LNCaP clone FGC (cell line): ENCODE measurements at regions not wholly inside any gene's neighbourhood (a gene's known extent, or its start where the extent isn't known, plus 50 kb on each side); places are given as distances from the start of the nearest gene placed in this dataset.

Experiments used
- DNase-seq: peaks from one replicate; pipeline ENCODE4 v3.0.0-alpha.2; 2011; ENCODE audit warnings: low read depth
- H3K4me3 ChIP-seq: 2 replicates; pipeline ENCODE4 v1.5.1; 2011; ENCODE audit warnings: mild to moderate bottlenecking, low read depth, low read length, control low read depth
- TF ChIP-seq, protein P1 (sequence below): IDR thresholded peaks from 2 replicates; pipeline ENCODE4 v1.5.1; 2012; ENCODE audit warnings: mild to moderate bottlenecking; ENCODE audit not compliant: control insufficient read depth, insufficient read depth; ENCODE audit errors: extremely low read depth

DNA sequence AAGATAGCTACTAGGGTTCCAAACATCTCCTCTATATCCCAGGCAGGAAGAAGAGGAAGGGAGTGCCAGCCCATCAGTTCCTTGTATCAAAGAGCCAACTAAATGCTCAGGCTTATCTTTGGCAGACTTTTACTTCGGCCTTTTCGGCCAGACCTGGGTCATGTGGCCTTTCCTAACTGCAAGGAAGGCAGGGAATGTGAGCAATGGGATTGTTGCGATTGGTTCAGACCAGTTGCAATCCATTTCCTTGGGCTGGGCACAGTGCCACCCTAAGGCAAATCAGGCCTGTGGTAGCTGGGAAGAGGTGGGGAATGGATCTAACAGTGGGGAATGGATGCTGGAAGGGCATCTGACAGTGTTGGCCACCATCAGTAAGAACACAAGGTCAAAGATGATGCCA, 109.9 kb downstream of the RPS24 start:
- TF ChIP-seq, protein P1, sequence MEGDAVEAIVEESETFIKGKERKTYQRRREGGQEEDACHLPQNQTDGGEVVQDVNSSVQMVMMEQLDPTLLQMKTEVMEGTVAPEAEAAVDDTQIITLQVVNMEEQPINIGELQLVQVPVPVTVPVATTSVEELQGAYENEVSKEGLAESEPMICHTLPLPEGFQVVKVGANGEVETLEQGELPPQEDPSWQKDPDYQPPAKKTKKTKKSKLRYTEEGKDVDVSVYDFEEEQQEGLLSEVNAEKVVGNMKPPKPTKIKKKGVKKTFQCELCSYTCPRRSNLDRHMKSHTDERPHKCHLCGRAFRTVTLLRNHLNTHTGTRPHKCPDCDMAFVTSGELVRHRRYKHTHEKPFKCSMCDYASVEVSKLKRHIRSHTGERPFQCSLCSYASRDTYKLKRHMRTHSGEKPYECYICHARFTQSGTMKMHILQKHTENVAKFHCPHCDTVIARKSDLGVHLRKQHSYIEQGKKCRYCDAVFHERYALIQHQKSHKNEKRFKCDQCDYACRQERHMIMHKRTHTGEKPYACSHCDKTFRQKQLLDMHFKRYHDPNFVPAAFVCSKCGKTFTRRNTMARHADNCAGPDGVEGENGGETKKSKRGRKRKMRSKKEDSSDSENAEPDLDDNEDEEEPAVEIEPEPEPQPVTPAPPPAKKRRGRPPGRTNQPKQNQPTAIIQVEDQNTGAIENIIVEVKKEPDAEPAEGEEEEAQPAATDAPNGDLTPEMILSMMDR, result no peak
- DNase-seq, result no peak
- no peak overlapping the region for H3K4me3 ChIP-seq

DNA sequence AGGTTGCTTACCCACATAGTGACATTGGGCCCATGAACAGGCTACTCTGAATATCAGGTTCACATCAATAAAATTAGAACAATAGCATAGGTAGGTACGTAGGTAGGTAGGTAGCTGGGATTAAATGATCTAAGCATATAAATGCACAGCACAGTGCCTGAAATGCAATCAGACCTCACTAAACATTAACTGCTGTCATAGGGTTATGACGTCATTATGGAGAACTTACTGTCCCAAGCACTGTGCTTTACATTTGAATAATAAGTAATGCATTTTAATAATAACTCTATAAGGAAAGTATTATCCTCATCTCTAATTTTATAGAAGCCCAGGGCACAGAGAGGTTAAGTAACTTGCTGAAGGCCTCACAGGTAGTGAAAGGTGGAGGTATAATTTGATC, 112.5 kb downstream of the RPS24 start:
- no peak overlapping the region for H3K4me3 ChIP-seq
- TF ChIP-seq, protein P1, result no peak
- no peak for DNase-seq

DNA sequence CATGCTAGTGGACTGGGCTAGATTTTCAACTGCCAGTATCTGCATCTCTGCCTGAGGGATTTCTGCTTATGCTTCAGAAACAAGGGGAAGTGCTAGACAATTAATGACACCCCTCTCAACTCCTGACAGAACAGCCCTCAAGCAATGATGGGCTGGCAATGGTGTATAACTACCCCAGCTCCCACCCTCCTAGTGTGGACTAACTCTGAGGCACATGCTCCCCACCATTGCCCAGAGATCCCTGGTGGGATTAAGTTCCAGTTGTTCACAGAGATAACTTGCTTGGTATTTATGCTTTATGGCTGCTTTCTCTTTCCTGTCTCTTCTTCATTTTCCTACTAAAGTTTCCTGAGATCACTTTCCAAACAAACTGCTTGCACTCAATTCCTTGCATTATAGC, 113.5 kb downstream of the RPS24 start:
- DNase-seq, result no peak
- no peak overlapping the region for H3K4me3 ChIP-seq
- TF ChIP-seq, protein P1, result no peak

DNA sequence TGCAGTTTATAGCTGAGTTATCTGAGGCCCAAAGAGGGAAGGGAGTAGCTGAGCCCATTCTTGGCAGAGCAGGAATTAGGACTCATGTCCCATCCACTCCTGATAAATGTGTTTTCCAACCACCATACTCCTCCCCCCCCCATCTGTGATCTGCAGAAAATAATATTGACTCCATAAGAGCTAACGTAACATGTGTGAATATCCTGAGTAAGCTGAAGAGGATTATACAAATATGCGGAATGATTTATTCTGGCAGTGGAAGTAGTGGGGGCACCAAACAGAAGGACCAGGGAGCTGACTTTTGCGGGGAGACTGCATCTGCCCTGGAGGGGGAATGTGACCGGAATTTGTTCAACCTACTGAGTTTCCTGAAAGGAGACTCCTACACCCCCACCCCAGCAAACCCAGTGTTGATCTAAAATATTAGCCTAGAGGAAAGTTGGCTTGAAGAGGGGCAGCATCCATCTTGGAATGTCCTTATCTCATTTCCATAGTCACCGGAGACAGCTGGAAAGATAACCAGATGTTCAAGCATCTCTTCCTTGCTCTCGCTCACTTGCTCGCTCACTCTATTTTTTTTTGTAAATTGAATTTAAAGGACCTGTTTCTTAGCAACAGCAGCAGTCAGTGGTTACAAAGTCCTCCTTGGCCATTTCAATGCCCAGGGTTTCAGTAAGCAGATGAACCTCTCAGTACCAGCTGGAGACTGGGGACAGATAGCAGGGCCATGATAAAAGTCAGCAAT, 114.7 kb downstream of the RPS24 start:
- no peak for DNase-seq
- TF ChIP-seq, protein P1, result no peak
- no peak overlapping the region for H3K4me3 ChIP-seq

DNA sequence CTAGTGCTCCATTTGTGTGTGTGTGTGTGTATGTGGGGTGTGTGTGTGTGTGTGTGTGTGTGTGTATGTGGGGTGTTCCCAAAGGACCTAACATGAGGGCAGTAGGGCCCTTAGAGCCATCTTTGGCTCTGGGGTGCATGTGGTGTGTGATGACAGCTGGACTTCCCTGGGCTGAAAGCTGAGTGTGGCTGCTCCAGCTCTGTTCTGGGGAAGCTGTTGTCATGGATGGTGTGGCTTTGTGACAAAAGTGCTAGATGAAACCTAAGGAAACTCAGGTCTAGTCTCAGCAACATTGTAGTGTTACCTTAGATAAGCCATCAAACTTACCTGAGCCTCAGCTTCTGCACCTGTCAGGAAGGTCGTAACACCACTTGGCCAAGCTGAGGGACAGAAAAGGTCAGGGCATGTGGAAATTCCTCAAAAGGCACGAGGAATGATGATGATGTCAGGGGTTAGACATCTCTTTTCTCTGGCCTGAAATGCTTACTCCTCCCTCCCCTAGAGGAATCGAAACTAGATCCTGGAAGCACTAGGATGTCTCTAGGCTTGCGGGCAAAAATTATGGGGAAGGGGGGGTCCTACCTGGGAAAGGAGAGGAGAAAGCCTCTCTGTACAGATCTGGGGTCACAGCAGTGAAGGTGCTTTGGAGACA, 115.4 kb downstream of the RPS24 start:
- TF ChIP-seq, protein P1, result no peak
- DNase-seq, result no peak
- no peak overlapping the region for H3K4me3 ChIP-seq

DNA sequence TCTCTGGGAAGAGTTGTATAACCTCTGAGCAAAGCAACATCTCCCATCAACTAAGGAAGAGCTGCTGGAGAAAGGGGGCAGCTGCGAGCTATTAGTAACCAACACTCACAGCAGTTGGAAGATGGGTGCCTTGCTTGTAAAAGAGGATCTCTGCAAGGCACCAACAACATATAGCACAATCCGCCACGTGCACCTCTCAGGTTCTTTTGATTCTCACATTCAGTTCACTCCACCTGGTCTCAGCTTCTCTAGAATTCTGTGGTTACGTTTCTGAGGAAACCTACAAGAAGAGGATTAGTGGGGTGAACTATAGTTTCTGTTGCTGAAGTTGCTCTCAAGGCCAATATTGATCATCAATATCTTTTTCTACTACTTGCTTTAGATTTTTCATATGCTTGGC, 117.1 kb downstream of the RPS24 start:
- no peak for DNase-seq
- H3K4me3 ChIP-seq, result no peak overlapping the region
- TF ChIP-seq, protein P1, result no peak
